ENCODE measurements at regions not wholly inside any gene's neighbourhood (a gene's known extent, or its start where the extent isn't known, plus 50 kb on each side); places are given as distances from the start of the nearest gene placed in this dataset.

GRCh38 chr18:37874721-37875120 lies 309.1 kb upstream of the CELF4 start:
- no peak for TF ChIP-seq CTCF (IDR thresholded peaks at IDR 0.05; ENCODE audit: insufficient read depth, low read length, poor library complexity, severe bottlenecking)
- DNase-seq (ENCODE audit: extremely low read depth, insufficient read length): no peak
- Histone ChIP-seq H3K27me3 (replicated peaks; ENCODE audit: control insufficient read depth, insufficient read depth, low read length) (no peaks in the 10 kb centered on the region), H3K4me3 (replicated peaks; ENCODE audit: low read depth, low read length) (no peak overlapping the region), H3K36me3 (ENCODE audit: control insufficient read depth, insufficient read depth, low read length) (no peaks in the 10 kb centered on the region)

- H3K27me3 ChIP-seq (replicated peaks; ENCODE audit: control insufficient read depth, insufficient read depth, low read length): no peaks in the 10 kb centered on the region
- H3K36me3 ChIP-seq (ENCODE audit: control insufficient read depth, insufficient read depth, low read length): no peaks in the 10 kb centered on the region
- no peak for DNase-seq (ENCODE audit: extremely low read depth, insufficient read length)
- no peak for TF ChIP-seq CTCF (IDR thresholded peaks at IDR 0.05; ENCODE audit: insufficient read depth, low read length, poor library complexity, severe bottlenecking)
- H3K4me3 ChIP-seq (replicated peaks; ENCODE audit: low read depth, low read length): no peak overlapping the region
Measured at GRCh38 chr18:37873416-37873815, 307.8 kb upstream of the CELF4 start.

- TF ChIP-seq CTCF (IDR thresholded peaks at IDR 0.05; ENCODE audit: insufficient read depth, low read length, poor library complexity, severe bottlenecking): no peak
- Histone ChIP-seq H3K36me3 (ENCODE audit: control insufficient read depth, insufficient read depth, low read length) (no peaks in the 10 kb centered on the region), H3K4me3 (replicated peaks; ENCODE audit: low read depth, low read length) (no peak overlapping the region), H3K27me3 (replicated peaks; ENCODE audit: control insufficient read depth, insufficient read depth, low read length) (no peaks in the 10 kb centered on the region)
- DNase-seq (ENCODE audit: extremely low read depth, insufficient read length): no peak
Measured at GRCh38 chr18:37872562-37872961, 307.0 kb upstream of the CELF4 start.

GRCh38 chr18:37871561-37871960 lies 306.0 kb upstream of the CELF4 start:
- H3K27me3 ChIP-seq (replicated peaks; ENCODE audit: control insufficient read depth, insufficient read depth, low read length): no peaks in the 10 kb centered on the region
- DNase-seq (ENCODE audit: extremely low read depth, insufficient read length): no peak
- no peaks in the 10 kb centered on the region for H3K36me3 ChIP-seq (ENCODE audit: control insufficient read depth, insufficient read depth, low read length)
- no peak overlapping the region for H3K4me3 ChIP-seq (replicated peaks; ENCODE audit: low read depth, low read length)
- no peak for TF ChIP-seq CTCF (IDR thresholded peaks at IDR 0.05; ENCODE audit: insufficient read depth, low read length, poor library complexity, severe bottlenecking)

- no peaks in the 10 kb centered on the region for H3K36me3 ChIP-seq (ENCODE audit: control insufficient read depth, insufficient read depth, low read length)
- DNase-seq (ENCODE audit: extremely low read depth, insufficient read length): no peak
- H3K27me3 ChIP-seq (replicated peaks; ENCODE audit: control insufficient read depth, insufficient read depth, low read length): no peaks in the 10 kb centered on the region
- TF ChIP-seq CTCF (IDR thresholded peaks at IDR 0.05; ENCODE audit: insufficient read depth, low read length, poor library complexity, severe bottlenecking): no peak
- H3K4me3 ChIP-seq (replicated peaks; ENCODE audit: low read depth, low read length): no peak overlapping the region
Measured at GRCh38 chr18:37869051-37869450, 303.5 kb upstream of the CELF4 start.

GRCh38 chr18:37864122-37864521 lies 298.5 kb upstream of the CELF4 start:
- no peaks in the 10 kb centered on the region for H3K36me3 ChIP-seq (ENCODE audit: control insufficient read depth, insufficient read depth, low read length)
- no peak for TF ChIP-seq CTCF (IDR thresholded peaks at IDR 0.05; ENCODE audit: insufficient read depth, low read length, poor library complexity, severe bottlenecking)
- H3K4me3 ChIP-seq (replicated peaks; ENCODE audit: low read depth, low read length): no peak overlapping the region
- H3K27me3 ChIP-seq (replicated peaks; ENCODE audit: control insufficient read depth, insufficient read depth, low read length): no peaks in the 10 kb centered on the region
- no peak for DNase-seq (ENCODE audit: extremely low read depth, insufficient read length)

All from GM06990 (cell line).